ENCODE measurements at regions not wholly inside any gene's neighbourhood (a gene's known extent, or its start where the extent isn't known, plus 50 kb on each side); places are given as distances from the start of the nearest gene placed in this dataset.
A peak's percentile ranks its signal among the peaks of the same experiment; 100 is the strongest.

DNA sequence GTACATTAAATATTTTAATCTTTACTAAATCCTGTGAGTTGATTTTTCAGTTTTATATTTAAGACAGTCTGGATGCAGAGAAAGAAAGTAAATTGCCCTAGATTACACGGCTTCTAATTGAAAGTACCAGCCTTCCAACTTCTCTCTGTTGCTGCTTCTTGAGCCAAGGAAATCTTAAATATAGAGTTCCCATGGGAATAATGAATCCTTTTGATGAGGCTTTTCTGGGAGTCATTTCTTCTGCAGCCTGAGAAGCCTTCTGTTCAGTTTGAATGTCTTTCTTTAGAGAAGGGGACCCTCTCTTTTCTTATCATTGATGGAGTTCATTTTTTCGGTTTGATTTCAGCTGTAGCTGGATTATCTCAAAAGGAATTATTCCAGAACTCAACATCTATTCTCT lies 317.3 kb upstream of the PTPRD start:
- Mint-ChIP-seq H3K36me3 (no peaks in the 10 kb centered on the region), H3K4me1 (no peaks in the 10 kb centered on the region), H3K4me3 (no peak overlapping the region), H3K9me3 (peaks cover 0 to 8% (median 0%) of the 10 kb centered on the region in 7 donors), H3K27ac (no peak overlapping the region), H3K27me3 (no peaks in the 10 kb centered on the region)
- ATAC-seq (ENCODE audit: low read depth in 2 of 2) (no peak), DNase-seq (no peak)

DNA sequence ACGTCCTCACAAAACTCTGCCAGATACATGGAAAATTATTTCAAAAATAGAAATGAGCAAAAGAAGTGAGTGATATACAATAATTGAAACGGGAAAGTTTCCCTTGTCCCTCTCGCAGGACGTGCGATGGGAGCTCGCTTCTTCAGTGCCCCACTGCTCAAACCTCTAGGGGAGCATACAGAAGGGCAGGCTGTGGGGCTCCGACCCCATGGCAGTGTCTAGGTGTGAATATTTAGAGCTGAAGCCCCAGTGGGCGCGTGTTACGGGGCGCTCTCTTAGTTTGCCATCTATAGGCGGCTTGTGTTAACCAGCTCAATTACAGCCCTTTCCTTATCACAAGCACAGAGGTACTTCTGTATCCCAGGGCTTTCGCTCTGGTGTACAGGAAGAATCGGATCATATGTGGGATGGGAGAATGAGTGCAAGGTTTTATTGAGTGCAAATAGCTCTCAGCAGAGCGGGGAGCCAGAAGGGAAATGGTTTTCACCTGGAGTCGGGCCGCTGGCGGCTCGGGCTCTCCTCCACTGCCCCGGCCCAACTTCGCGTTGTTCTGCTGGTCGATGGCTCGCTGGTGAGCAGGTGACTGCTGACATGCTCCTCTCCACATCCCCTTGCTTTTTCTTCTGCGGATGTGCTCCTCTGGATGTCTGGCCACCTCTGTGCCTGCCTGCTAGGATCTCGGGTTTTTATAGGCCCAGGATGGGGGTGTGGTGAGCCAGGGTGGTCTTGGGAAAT lies 334.0 kb upstream of the PTPRD start:
- DNase-seq (no peak), ATAC-seq (ENCODE audit: low read depth in 2 of 2) (no peak)
- Mint-ChIP-seq H3K4me1 (no peaks in the 10 kb centered on the region), H3K4me3 (no peak overlapping the region), H3K9me3 (peaks cover 0 to 5% (median 4%) of the 10 kb centered on the region in 7 donors), H3K27ac (no peak overlapping the region), H3K36me3 (no peaks in the 10 kb centered on the region), H3K27me3 (no peaks in the 10 kb centered on the region)

DNA sequence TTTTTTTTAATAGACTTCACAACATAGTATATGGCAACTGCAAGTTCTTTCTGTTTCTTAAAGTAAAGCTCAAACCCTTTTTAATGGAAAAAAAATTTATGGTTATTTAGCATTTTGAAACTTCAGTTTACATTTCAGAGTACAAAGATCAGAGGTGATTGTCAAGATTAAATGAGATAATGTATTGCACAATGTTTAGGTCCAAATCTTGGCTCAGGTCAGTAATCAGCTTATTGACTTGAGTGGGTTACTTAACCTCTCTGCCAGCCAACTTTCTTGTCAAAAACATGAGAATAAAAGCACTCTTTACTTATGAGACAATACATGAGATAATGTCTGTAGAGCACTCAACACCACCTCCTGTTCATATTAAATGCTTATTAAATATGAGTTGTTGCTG lies 345.1 kb upstream of the PTPRD start:
- Mint-ChIP-seq H3K4me3 (no peak overlapping the region), H3K36me3 (no peaks in the 10 kb centered on the region), H3K9me3 (peaks cover 0 to 14% (median 5%) of the 10 kb centered on the region in 7 donors), H3K27ac (no peak overlapping the region), H3K4me1 (no peaks in the 10 kb centered on the region), H3K27me3 (no peaks in the 10 kb centered on the region)
- ATAC-seq (ENCODE audit: low read depth in 2 of 2) = no peak
- no peak for DNase-seq

DNA sequence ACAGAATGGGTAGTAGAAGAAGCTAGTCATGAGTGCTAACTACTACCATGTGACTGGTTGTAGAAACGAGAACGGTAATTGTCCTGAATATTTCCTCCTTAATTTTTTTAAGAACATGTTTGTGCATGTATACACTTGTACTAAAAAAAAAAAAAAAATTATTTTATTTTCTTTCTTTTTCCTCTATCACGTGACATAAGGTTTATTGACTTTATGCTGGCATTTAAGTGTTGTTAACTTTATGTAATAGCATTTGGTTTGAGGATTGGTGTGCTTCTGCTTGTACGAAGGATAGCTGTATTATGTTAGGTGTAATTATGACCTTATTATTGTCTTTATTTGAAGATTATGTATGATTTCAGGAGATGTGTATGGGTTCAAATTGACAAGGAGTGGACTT lies 349.1 kb upstream of the PTPRD start:
- Mint-ChIP-seq H3K27me3 (no peaks in the 10 kb centered on the region), H3K36me3 (no peaks in the 10 kb centered on the region), H3K27ac (no peak overlapping the region), H3K9me3 (peaks cover 0 to 21% (median 9%) of the 10 kb centered on the region in 7 donors), H3K4me1 (no peaks in the 10 kb centered on the region), H3K4me3 (no peak overlapping the region)
- DNase-seq = no peak
- ATAC-seq (ENCODE audit: low read depth in 2 of 2) = no peak

DNA sequence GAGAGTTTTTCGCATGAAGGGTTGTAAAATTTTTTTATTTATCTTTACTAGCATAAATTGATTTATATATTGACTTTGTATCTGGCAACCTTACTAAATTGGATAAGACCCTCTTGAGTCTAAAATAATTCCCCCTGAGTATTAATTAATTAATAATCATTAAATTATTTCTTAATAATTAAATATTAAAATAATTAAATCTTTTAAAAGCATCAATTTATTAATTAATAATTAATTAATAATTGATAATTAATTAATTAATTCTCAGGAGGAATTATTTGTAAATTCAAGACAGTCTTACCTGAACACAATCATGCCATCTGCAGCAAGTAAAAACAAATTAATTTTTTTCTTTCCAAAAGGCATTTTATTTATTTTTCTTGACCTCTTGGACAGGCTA lies 370.4 kb upstream of the PTPRD start:
- Mint-ChIP-seq H3K4me1 (no peaks in the 10 kb centered on the region), H3K27me3 (no peaks in the 10 kb centered on the region), H3K36me3 (no peaks in the 10 kb centered on the region), H3K9me3 (peaks cover 0 to 10% (median 4%) of the 10 kb centered on the region in 7 donors), H3K27ac (no peak overlapping the region), H3K4me3 (no peak overlapping the region)
- no peak for DNase-seq
- ATAC-seq (ENCODE audit: low read depth in 2 of 2) = no peak

DNA sequence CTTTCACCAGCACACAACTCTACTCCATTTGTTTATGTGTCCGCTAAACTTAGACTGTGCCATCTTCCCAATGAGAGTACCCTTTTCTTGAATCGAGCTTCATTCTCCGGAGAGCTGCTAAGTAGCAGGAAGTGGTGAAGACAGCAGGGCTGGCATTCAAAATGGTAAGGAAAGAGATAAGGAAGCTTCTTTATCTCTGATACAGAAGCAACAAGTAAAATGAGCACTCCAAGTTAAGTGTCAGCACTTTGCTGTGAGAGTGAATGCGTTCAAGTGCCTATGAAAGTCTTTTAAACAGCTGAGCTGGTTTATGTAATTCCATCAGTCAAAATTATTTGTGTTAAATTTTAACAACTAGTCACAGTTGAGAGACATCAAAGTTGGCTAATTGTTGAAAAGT lies 386.8 kb upstream of the PTPRD start:
- Mint-ChIP-seq H3K36me3 (no peaks in the 10 kb centered on the region), H3K27ac (no peak overlapping the region), H3K4me1 (no peaks in the 10 kb centered on the region), H3K27me3 (no peaks in the 10 kb centered on the region), H3K9me3 (peaks cover 0 to 5% (median 3%) of the 10 kb centered on the region in 7 donors), H3K4me3 (no peak overlapping the region)
- DNase-seq (no peak), ATAC-seq (ENCODE audit: low read depth in 2 of 2) (no peak)

DNA sequence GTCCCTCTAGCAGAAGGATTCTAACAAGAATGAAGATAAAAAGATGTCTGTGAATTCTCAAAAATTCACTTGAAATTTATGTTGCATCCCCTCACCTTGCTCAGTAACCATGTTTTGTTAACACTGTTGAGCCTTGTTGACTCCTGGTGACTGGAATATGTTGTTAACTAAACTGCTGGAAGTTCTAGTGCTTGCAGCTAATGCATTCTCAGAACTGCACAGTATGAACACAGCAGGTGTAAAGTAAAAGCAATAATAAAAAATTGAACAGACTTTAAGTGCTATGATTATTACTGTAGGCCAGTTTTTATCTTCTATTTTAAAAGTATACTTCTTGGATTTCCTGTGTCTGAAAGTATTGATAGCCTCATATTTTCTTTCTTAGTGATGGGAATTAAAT lies 388.7 kb upstream of the PTPRD start:
- DNase-seq (no peak), ATAC-seq (ENCODE audit: low read depth in 2 of 2) (no peak)
- peaks cover 0 to 5% (median 0%) of the 10 kb centered on the region in 7 donors for H3K9me3 Mint-ChIP-seq
- no peak overlapping the region for H3K27ac Mint-ChIP-seq
- H3K27me3 Mint-ChIP-seq = no peaks in the 10 kb centered on the region
- no peak overlapping the region for H3K4me3 Mint-ChIP-seq
- H3K4me1 Mint-ChIP-seq = no peaks in the 10 kb centered on the region
- no peaks in the 10 kb centered on the region for H3K36me3 Mint-ChIP-seq

DNA sequence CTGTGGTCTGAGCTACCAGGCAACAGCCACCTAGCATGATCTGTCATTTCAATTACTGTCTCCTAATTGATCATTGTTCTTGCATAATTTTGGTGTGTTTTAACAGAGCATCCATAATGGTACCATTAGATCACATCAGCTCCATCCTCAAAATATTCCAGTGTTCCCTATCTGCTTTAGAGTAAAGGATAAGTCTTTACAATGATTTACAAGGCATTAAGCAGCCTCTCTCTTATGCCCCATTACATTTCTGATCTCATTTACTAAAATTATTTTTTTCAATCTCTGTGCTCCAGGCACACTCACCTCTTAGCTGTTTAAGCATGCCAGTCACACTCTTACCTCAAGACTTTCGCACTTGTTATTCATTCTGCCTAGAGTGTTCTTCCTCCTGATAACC lies 389.9 kb upstream of the PTPRD start:
- Mint-ChIP-seq H3K27me3 (no peaks in the 10 kb centered on the region), H3K4me3 (no peak overlapping the region), H3K36me3 (no peaks in the 10 kb centered on the region), H3K9me3 (peaks cover 0 to 5% (median 0%) of the 10 kb centered on the region in 7 donors), H3K4me1 (no peaks in the 10 kb centered on the region), H3K27ac (no peak overlapping the region)
- DNase-seq (no peak), ATAC-seq (ENCODE audit: low read depth in 2 of 2) (no peak)

DNA sequence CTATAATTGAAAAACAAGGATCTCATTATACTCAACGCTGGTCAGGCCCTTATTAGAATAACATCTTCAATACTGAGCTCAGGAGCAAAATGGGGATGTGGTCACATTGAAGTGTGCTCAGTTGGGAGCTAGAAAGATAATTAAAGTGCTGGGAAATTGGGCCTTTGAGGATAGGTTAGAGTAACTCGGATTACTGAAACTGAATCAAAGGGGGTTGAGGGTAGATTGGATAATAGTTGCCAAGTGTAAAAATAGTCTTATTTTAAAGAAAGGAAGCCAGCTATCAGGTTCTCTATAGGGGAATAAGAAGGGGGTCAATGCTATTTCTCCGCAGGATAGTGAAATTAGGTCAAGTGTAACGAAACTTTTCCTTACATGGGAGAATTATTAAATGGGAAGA lies 391.0 kb upstream of the PTPRD start:
- H3K9me3 Mint-ChIP-seq = peaks cover 0 to 5% (median 3%) of the 10 kb centered on the region in 7 donors
- no peak for ATAC-seq (ENCODE audit: low read depth in 2 of 2)
- H3K27ac Mint-ChIP-seq = no peak overlapping the region
- no peaks in the 10 kb centered on the region for H3K27me3 Mint-ChIP-seq
- DNase-seq = no peak
- no peaks in the 10 kb centered on the region for H3K36me3 Mint-ChIP-seq
- H3K4me1 Mint-ChIP-seq = no peaks in the 10 kb centered on the region
- no peak overlapping the region for H3K4me3 Mint-ChIP-seq

DNA sequence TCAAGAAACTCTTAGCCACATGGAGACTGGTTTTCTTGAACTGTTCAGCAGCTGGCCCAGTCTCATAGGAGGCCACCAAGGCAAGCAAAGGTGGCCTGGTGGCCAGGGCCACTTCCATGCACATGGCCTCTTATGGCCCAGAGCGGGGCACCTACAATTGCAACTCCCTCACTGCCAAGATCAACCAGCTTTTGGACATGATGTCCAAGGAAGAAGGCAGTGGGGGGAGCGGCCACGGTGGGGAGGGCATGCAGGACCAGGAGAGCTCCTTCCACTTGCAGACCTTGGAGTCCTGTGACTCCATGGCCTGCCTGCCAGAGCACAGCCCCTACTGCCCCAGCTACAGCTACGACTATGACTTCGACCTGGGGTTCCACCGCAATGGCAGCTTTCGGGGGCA lies 398.9 kb upstream of the PTPRD start:
- H3K27ac Mint-ChIP-seq = no peak overlapping the region
- DNase-seq (no peak), ATAC-seq (ENCODE audit: low read depth in 2 of 2) (no peak)
- peaks cover 5 to 24% (median 11%) of the 10 kb centered on the region in 7 donors for H3K9me3 Mint-ChIP-seq
- H3K36me3 Mint-ChIP-seq = peaks cover 0 to 3% of the 10 kb centered on the region in 2 donors
- H3K27me3 Mint-ChIP-seq = no peaks in the 10 kb centered on the region
- H3K4me1 Mint-ChIP-seq = no peaks in the 10 kb centered on the region
- no peak overlapping the region for H3K4me3 Mint-ChIP-seq

DNA sequence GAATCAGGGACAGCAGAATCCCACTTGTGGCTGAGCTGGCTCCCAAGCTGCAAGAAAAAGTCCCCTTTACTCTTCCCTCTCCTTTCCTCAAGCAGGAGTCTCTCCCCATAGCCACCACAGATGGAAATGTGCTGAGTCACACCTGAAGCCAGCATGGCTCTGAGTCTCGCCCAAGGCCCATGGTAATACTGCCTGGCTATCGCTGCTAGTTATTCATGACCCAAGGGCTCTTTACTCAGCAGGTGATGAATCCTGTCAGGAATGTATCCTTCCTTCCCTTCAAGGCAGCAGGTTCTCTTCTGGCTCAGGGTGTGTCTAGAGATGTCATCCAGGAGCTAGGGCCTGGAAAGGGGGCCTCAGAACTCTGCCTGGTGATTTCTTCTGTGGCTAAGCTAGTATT lies 403.3 kb upstream of the PTPRD start:
- Mint-ChIP-seq H3K27me3 (no peaks in the 10 kb centered on the region), H3K4me3 (no peak overlapping the region), H3K4me1 (no peaks in the 10 kb centered on the region), H3K27ac (no peak overlapping the region), H3K9me3 (peaks cover 2 to 24% (median 11%) of the 10 kb centered on the region in 7 donors), H3K36me3 (peaks cover 0 to 3% of the 10 kb centered on the region in 2 donors)
- ATAC-seq (ENCODE audit: low read depth in 2 of 2) (no peak), DNase-seq (no peak)

DNA sequence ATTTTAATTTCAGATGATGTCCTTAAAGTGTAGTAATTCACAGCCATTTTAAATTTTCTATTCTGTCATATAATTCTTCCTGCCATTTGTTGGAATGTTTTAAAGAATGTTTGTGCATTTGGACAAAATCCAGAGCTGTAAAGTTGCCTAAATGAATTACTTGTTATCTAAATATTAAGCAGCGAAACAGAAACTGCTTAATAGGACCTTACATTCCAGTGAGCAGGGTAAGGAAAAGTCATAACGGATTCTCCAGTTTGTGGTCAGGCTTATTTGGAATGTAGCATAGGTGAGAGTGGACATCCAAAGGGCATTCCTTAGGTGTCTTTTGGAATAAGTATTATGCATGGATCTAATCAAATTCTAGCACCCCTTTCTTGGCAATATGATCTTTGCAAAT lies 410.4 kb upstream of the PTPRD start:
- Mint-ChIP-seq H3K9me3 (peaks cover 0 to 7% (median 3%) of the 10 kb centered on the region in 7 donors), H3K36me3 (no peaks in the 10 kb centered on the region), H3K4me1 (no peaks in the 10 kb centered on the region), H3K27me3 (no peaks in the 10 kb centered on the region), H3K27ac (no peak overlapping the region), H3K4me3 (no peak overlapping the region)
- ATAC-seq (ENCODE audit: low read depth in 2 of 2) (no peak), DNase-seq (no peak)

DNA sequence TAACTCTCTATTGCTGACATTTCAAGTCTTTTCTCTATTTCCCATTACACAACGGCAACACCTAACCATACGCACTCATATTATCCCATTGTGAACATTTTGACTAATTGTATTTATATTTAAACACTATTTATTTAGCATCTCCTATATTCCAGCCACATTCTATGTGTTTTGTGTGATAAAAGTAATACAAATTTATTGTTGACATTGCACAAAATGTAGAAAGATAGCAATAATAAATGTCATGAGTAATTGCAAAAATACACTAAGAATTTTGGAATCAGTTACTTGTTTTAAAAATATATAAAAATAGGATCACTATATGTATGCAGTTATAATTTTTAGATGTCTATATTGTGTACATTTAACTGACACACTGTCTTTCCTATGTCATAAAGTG lies 413.0 kb upstream of the PTPRD start:
- no peak for ATAC-seq (ENCODE audit: low read depth in 2 of 2)
- Mint-ChIP-seq H3K27me3 (no peaks in the 10 kb centered on the region), H3K36me3 (no peaks in the 10 kb centered on the region), H3K4me3 (no peak overlapping the region), H3K4me1 (no peaks in the 10 kb centered on the region), H3K9me3 (peaks cover 2 to 10% (median 4%) of the 10 kb centered on the region in 7 donors), H3K27ac (no peak overlapping the region)
- DNase-seq = no peak

DNA sequence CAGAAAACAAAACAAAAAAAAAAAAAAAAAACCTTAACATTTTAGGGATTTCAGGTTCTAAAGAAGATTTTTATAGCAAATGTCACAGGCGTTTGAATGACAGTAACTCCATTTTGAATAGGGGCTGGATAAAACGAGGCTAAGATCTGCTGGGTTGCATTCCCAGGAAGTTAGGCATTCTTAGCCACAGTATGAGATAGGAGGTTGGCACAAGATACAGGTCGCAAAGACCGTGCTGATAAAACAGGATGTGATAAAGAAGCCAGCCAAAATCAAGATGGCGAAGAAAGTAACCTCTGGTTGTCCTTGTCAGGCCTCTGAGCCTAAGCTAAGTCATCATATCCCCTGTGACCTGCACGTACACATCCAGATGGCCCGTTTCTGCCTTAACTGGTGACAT lies 425.6 kb upstream of the PTPRD start:
- Mint-ChIP-seq H3K36me3 (no peaks in the 10 kb centered on the region), H3K4me3 (no peak overlapping the region), H3K27ac (no peak overlapping the region), H3K4me1 (no peaks in the 10 kb centered on the region), H3K9me3 (peaks cover 0 to 17% (median 3%) of the 10 kb centered on the region in 7 donors), H3K27me3 (no peaks in the 10 kb centered on the region)
- DNase-seq = no peak
- ATAC-seq (ENCODE audit: low read depth in 2 of 2) = no peak

DNA sequence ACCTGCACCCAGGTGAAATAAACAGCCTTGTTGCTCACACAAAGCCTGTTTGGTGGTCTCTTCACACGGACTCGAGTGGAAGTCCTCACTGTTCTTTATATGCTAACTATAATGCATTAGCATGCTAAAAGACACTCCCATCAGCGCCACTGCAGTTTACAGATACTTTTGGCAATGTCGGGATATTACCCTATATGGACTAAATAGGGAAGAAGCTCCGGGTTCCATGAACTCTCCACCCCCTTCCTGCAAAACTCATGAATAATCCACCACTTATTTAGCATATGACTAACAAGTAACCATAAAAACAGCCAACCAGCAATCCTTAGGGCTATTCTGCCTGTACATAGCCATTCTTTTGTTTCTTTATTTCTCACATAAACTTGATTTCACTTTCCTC lies 426.2 kb upstream of the PTPRD start:
- no peaks in the 10 kb centered on the region for H3K36me3 Mint-ChIP-seq
- ATAC-seq (ENCODE audit: low read depth in 2 of 2) = no peak
- peaks cover 0 to 17% (median 3%) of the 10 kb centered on the region in 7 donors for H3K9me3 Mint-ChIP-seq
- no peaks in the 10 kb centered on the region for H3K4me1 Mint-ChIP-seq
- H3K27me3 Mint-ChIP-seq = no peaks in the 10 kb centered on the region
- peak overlapping the region in 1 of 8 donors; percentile 68 for H3K4me3 Mint-ChIP-seq
- H3K27ac Mint-ChIP-seq = no peak overlapping the region
- DNase-seq = no peak

All from naive B cell (primary cell).